ENCODE measurements at regions not wholly inside any gene's neighbourhood (a gene's known extent, or its start where the extent isn't known, plus 50 kb on each side); places are given as distances from the start of the nearest gene placed in this dataset.

GRCh38 chr2:173815772-173816171 is 149.4 kb downstream of the SP3 start:
- TF ChIP-seq RAD21 (conservative IDR thresholded peaks at IDR 0.05) (no peak), REST (IDR thresholded peaks at IDR 0.05; ENCODE audit: borderline replicate concordance) (no peak), EZH2 (IDR thresholded peaks at IDR 0.05; ENCODE audit: borderline replicate concordance, insufficient read depth, low read length, poor library complexity, severe bottlenecking) (no peak), TAF1 (IDR thresholded peaks at IDR 0.05; ENCODE audit: low read depth) (no peak), EP300 (conservative IDR thresholded peaks at IDR 0.05; ENCODE audit: poor library complexity, severe bottlenecking) (no peak), SMC3 (conservative IDR thresholded peaks at IDR 0.05; ENCODE audit: poor library complexity) (no peak)
- TF ChIP-seq, protein P1, sequence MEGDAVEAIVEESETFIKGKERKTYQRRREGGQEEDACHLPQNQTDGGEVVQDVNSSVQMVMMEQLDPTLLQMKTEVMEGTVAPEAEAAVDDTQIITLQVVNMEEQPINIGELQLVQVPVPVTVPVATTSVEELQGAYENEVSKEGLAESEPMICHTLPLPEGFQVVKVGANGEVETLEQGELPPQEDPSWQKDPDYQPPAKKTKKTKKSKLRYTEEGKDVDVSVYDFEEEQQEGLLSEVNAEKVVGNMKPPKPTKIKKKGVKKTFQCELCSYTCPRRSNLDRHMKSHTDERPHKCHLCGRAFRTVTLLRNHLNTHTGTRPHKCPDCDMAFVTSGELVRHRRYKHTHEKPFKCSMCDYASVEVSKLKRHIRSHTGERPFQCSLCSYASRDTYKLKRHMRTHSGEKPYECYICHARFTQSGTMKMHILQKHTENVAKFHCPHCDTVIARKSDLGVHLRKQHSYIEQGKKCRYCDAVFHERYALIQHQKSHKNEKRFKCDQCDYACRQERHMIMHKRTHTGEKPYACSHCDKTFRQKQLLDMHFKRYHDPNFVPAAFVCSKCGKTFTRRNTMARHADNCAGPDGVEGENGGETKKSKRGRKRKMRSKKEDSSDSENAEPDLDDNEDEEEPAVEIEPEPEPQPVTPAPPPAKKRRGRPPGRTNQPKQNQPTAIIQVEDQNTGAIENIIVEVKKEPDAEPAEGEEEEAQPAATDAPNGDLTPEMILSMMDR (IDR thresholded peaks at IDR 0.05; ENCODE audit: poor library complexity, severe bottlenecking) = no peak

Data from neural cell (in vitro differentiated cells).